Tibial nerve (tissue), 4 donors: ENCODE measurements at regions not wholly inside any gene's neighbourhood (a gene's known extent, or its start where the extent isn't known, plus 50 kb on each side); places are given as distances from the start of the nearest gene placed in this dataset.

ENCODE experiments used
- DNase-seq, 2 donors: peaks; one replicate each; pipeline ENCODE4 v3.0.0-alpha.2; 2019; ENCODE audit warnings: low spot score in 2 of 2
- H3K27ac ChIP-seq, 4 donors: fragments of 200-600 bp; sonication (generic) in 3 of 4; one replicate each; pipeline ENCODE4 v1.5.1; 2017 to 2019; ENCODE audit warnings: mild to moderate bottlenecking in 1 of 4
- H3K27me3 ChIP-seq, 2 donors: fragments of 200-600 bp; sonication (generic) in 1 of 2; one replicate each; pipeline versions ENCODE4 v1.5.1 to v1.6.0; 2017 to 2019
- H3K36me3 ChIP-seq, 3 donors: fragments of 200-600 bp; sonication (generic); one replicate each; pipeline ENCODE4 v1.5.1; 2018 to 2019
- H3K4me1 ChIP-seq, 4 donors: fragments of 200-600 bp; sonication (generic) in 3 of 4; one replicate each; pipeline ENCODE4 v1.5.1; 2017 to 2019
- H3K4me3 ChIP-seq, 4 donors: fragments of 200-600 bp; sonication (generic) in 3 of 4; one replicate each; pipeline ENCODE4 v1.5.1; 2017 to 2019; ENCODE audit warnings: mild to moderate bottlenecking in 1 of 4, moderate library complexity in 1 of 4
- H3K9me3 ChIP-seq, 4 donors: fragments of 200-600 bp; sonication (generic) in 3 of 4; one replicate each; pipeline ENCODE4 v1.5.1; 2017 to 2019
- CTCF ChIP-seq, 5 experiments: fragments of 200-600 bp in 3 of 5; fragments of 450-650 bp in 2 of 5; sonication (generic) in 3 of 5; IDR thresholded peaks; one replicate each; pipeline ENCODE4 v1.5.1; 2016 to 2019; ENCODE audit warnings: antibody characterized with exemption in 5 of 5, mild to moderate bottlenecking in 3 of 5, moderate library complexity in 2 of 5
- EP300 ChIP-seq, 2 donors: sonication (generic); formaldehyde crosslinking; IDR thresholded peaks; one replicate each; pipeline ENCODE4 v1.6.1; 2017; ENCODE audit warnings: antibody characterized with exemption in 2 of 2, mild to moderate bottlenecking in 1 of 2
- POLR2A ChIP-seq, 2 donors: fragments of 450-650 bp; IDR thresholded peaks; one replicate each; pipeline ENCODE4 v1.6.1; 2017; ENCODE audit warnings: antibody characterized with exemption in 2 of 2, mild to moderate bottlenecking in 2 of 2, moderate library complexity in 2 of 2
- WGBS, 2 donors: methylation state at CpG; one replicate each; pipeline ENCODE4 v1.1.5; 2018; 5-methylcytosine and 5-hydroxymethylcytosine counted together

DNA sequence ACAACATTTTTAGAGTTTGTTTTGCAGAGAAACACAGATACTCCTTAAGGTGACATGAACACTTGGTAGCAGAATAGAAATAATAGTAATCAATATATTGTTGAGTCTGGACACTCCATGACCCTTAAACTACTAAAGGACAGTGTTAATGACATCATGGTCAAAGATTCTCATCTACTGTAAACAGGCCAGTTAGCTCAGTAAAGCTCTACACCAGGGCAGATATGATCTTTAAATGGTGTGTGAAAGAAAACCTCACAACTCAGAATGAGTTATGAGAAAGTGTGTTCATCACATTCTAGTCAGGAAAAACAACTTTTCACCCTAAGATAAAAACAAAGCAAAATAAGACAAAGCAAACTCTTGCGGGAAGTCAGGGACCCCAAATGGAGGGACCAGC, 58.1 kb upstream of the ADAMTS5 start:
- TF ChIP-seq EP300 (IDR thresholded peaks at IDR 0.05) (no peak), POLR2A (IDR thresholded peaks at IDR 0.05) (no peak), CTCF (IDR thresholded peaks at IDR 0.05) (no peak)
- Histone ChIP-seq H3K4me3 (no peak overlapping the region), H3K9me3 (no peaks in the 10 kb centered on the region), H3K27ac (no peak overlapping the region), H3K36me3 (no peaks in the 10 kb centered on the region), H3K27me3 (no peaks in the 10 kb centered on the region), H3K4me1 (peaks cover 0 to 12% (median 0%) of the 10 kb centered on the region in 4 donors)
- WGBS, 2 donors: 91 to 100% methylated on average over 1 of the region's 1 CpG
- no peak for DNase-seq

DNA sequence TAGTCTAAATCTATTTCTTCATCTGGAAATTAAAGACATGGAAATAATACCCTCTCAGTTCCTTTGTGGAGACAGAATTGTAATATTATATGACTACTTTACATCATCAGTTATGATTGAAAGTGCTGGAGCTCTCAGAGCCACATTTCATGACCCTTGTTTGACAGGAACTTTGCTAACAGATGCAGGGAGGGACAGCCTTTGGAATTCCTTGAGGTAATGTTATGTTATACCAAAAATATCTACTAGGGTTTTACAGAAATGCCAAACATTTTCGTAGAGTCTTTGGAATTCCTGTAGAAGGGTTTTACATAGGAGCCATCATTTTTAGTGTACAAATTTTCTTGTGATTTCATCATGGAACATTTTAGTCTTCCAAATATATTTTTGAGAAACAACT, 57.4 kb upstream of the ADAMTS5 start:
- H3K36me3 ChIP-seq: no peaks in the 10 kb centered on the region
- H3K27me3 ChIP-seq: no peaks in the 10 kb centered on the region
- no peak for DNase-seq
- H3K4me3 ChIP-seq: no peak overlapping the region
- TF ChIP-seq EP300 (IDR thresholded peaks at IDR 0.05): no peak
- no peaks in the 10 kb centered on the region for H3K9me3 ChIP-seq
- H3K4me1 ChIP-seq: peaks cover 0 to 12% (median 0%) of the 10 kb centered on the region in 4 donors
- 26 to 29% methylated on average over 1 of the region's 1 CpG for WGBS, 2 donors
- H3K27ac ChIP-seq: no peak overlapping the region

GRCh38 chr21:27023186-27023585, 56.3 kb upstream of the ADAMTS5 start:
- WGBS, 2 donors: 52 to 57% methylated on average over 4 of the region's 4 CpGs
- no peaks in the 10 kb centered on the region for H3K27me3 ChIP-seq
- no peaks in the 10 kb centered on the region for H3K36me3 ChIP-seq
- H3K4me3 ChIP-seq: no peak overlapping the region
- peaks cover 0 to 12% (median 0%) of the 10 kb centered on the region in 4 donors for H3K4me1 ChIP-seq
- H3K27ac ChIP-seq: no peak overlapping the region
- no peak for DNase-seq
- TF ChIP-seq CTCF (IDR thresholded peaks at IDR 0.05) (no peak), EP300 (IDR thresholded peaks at IDR 0.05) (no peak), POLR2A (IDR thresholded peaks at IDR 0.05) (no peak)
- H3K9me3 ChIP-seq: no peaks in the 10 kb centered on the region

- H3K27ac ChIP-seq: no peak overlapping the region
- peaks cover 0 to 12% (median 0%) of the 10 kb centered on the region in 4 donors for H3K4me1 ChIP-seq
- 61 to 70% methylated on average over 1 of the region's 1 CpG for WGBS, 2 donors
- H3K36me3 ChIP-seq: no peaks in the 10 kb centered on the region
- TF ChIP-seq EP300 (IDR thresholded peaks at IDR 0.05): no peak
- TF ChIP-seq POLR2A (IDR thresholded peaks at IDR 0.05): no peak
- TF ChIP-seq CTCF (IDR thresholded peaks at IDR 0.05): no peak
- no peaks in the 10 kb centered on the region for H3K9me3 ChIP-seq
- no peaks in the 10 kb centered on the region for H3K27me3 ChIP-seq
- H3K4me3 ChIP-seq: no peak overlapping the region
- DNase-seq: no peak
These were observed 54.9 kb upstream of the ADAMTS5 start for GRCh38 chr21:27021801-27022200.

DNA sequence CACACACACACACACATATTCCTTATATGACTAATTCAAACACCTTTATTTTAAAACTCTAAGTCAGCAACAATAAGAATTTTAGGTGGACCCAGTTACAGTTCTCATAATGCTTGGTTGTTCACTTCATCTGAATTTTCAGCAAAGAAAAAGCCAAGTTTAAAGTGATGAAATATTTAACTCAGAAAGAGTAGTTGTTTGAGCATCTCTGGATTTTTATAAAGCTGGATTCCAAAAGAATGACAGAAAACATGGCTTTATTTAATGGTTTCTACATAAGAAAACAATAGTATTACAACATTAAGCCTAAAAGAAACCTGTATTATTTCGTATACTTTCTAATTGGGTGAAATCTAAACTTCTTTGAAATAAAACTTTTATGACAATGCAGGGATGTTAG, 54.2 kb upstream of the ADAMTS5 start:
- no peak for TF ChIP-seq EP300 (IDR thresholded peaks at IDR 0.05)
- no peak for TF ChIP-seq CTCF (IDR thresholded peaks at IDR 0.05)
- no peak for TF ChIP-seq POLR2A (IDR thresholded peaks at IDR 0.05)
- WGBS, 2 donors: 73 to 74% methylated on average over 1 of the region's 1 CpG
- no peak for DNase-seq

GRCh38 chr21:27017246-27017645, 50.4 kb upstream of the ADAMTS5 start:
- H3K4me3 ChIP-seq: no peak overlapping the region
- H3K27me3 ChIP-seq: no peaks in the 10 kb centered on the region
- no peaks in the 10 kb centered on the region for H3K36me3 ChIP-seq
- no peaks in the 10 kb centered on the region for H3K9me3 ChIP-seq
- no peak overlapping the region for H3K27ac ChIP-seq
- DNase-seq: no peak
- 92% methylated on average over 4 of the region's 4 CpGs for WGBS, 2 donors
- TF ChIP-seq EP300 (IDR thresholded peaks at IDR 0.05) (no peak), POLR2A (IDR thresholded peaks at IDR 0.05) (no peak), CTCF (IDR thresholded peaks at IDR 0.05) (no peak)
- peaks cover 0 to 6% (median 0%) of the 10 kb centered on the region in 4 donors for H3K4me1 ChIP-seq

More for the DNA sequence above, 54.2 kb upstream of the ADAMTS5 start:
- no peaks in the 10 kb centered on the region for H3K36me3 ChIP-seq
- no peak overlapping the region for H3K27ac ChIP-seq
- H3K9me3 ChIP-seq: no peaks in the 10 kb centered on the region
- no peak overlapping the region for H3K4me3 ChIP-seq
- no peaks in the 10 kb centered on the region for H3K27me3 ChIP-seq
- H3K4me1 ChIP-seq: peaks cover 0 to 12% (median 0%) of the 10 kb centered on the region in 4 donors
